Amygdala (tissue), 56 donors: ENCODE measurements at regions not wholly inside any gene's neighbourhood (a gene's known extent, or its start where the extent isn't known, plus 50 kb on each side); places are given as distances from the start of the nearest gene placed in this dataset.
"Not testable (repeated sequence)": the region's sequence is repeated elsewhere in the genome, so short reads cannot be mapped to it uniquely, and the experiment has no call there.

Source experiments
- DNase-seq, 56 donors: peaks; one replicate each; lab custom pipeline; 2025; lab: John Stamatoyannopoulos, UW

DNA sequence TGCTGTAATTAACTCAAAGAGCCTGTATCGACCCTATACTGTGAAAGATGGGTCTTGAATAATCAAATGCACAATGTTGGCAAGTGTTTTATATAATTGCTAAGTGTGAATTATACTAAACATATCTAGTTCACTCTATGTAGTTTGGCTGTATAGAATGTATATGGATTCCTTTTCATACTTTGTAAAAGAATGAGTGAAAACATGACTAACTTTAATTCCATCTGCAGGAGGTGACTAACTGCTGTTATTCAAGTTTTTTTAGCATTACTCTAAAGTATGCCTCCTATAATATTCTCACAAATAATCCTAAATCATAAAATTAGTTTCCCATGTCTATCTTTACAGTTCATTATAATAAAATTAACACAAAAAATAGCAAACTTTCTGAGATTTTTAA lies 394.0 kb upstream of the MON1B start:
- DNase-seq: no peak

DNA sequence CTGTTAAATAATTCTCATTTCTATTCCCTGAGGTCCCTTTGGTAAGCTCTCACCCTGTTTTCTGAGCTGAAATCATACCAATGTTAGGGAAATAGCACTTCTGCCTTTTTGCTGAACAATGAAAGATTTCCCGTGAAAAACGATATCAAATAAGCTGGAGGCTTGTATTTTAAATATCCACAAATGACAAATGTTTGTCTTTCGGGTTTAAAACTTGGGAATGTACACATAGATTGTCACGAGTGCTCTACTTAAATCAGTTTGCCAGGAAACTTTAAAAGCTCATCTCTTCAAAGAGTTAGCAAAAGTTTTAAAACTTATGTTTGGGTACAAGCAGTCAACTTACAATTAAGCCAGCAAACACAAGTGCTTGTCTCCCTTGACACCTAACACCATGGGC lies 393.5 kb upstream of the MON1B start:
- DNase-seq: no peak

DNA sequence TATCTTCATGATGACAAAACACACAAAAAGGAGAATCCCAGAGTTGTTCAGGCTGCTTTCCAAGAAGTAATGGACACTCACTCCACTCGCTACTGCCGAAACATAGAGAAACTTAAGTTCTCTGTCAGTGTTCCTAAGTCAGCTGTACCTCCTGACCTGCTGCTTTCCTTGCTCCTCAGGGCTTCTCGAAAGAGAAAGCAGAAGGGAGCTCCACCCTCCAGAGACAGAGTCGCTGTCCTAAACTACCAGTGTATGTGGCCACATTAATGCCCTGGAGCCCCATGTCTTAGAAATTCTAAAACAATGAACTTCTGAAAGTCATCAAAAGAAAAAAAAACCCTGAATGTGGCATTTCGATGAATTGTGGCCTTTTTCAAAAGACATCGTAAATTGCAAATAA lies 390.8 kb upstream of the MON1B start:
- no peak for DNase-seq

DNA sequence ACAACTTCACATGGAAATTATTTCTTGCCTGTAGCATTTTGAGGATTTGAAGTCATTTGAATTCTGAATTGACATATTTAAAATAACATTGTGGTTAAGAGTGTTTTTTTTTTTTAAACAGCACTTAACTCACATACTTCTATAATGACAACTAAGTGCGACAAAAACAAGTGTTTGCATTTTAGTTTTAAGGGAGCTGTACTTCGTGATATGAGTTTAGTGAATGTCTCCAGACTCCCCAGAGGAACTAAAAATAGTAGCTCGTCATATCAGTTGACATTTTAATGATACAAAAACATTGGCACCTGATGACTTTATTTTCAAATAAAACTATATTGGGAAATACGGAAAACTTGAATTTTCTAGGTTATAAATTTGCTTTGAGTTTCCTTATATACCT lies 389.6 kb upstream of the MON1B start:
- DNase-seq: no peak

DNA sequence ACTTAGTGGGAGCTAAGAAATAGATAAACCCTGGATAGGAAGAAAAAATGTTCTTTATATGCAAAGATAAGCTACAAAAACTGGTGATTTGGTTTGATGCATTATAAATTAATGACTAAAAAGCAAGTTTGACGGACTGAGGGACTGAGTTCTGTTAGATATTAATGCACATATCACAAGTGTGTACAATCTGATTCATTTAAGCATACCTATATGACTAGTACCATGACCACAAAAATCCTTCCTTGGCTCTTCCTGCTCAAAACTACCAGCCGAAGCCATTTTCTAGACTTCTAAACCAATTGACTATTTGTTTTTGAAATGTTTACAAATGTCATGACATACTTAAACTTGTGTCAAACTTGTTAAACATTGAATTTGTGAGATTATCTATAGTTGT lies 374.5 kb upstream of the MON1B start:
- no peak for DNase-seq

DNA sequence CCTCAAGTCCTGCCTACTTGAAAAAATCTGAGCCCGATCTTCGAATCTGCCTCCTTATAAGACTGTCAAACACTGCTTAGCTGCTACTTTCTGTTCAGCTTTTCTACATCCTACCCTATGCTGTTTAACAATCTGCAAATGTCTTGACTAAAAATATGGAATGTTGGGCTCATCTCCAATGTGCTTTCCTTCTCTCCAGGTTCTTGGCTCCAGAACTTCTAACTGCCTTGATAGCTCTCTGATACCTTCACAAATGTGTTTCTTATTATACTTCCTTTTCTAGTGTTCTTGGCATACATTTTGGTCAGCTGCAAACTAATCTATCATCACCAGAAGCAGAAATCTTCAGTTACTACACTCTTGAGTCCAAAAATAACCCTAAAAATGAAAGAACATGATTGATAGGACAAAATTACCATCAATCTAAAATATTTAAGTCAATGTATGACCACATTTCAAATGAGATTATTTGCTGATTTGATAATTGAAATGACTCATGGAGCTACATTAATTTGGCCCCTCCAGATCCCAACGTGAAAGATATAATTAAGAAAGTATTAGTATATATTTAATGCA lies 372.3 kb upstream of the MON1B start:
- no peak for DNase-seq

DNA sequence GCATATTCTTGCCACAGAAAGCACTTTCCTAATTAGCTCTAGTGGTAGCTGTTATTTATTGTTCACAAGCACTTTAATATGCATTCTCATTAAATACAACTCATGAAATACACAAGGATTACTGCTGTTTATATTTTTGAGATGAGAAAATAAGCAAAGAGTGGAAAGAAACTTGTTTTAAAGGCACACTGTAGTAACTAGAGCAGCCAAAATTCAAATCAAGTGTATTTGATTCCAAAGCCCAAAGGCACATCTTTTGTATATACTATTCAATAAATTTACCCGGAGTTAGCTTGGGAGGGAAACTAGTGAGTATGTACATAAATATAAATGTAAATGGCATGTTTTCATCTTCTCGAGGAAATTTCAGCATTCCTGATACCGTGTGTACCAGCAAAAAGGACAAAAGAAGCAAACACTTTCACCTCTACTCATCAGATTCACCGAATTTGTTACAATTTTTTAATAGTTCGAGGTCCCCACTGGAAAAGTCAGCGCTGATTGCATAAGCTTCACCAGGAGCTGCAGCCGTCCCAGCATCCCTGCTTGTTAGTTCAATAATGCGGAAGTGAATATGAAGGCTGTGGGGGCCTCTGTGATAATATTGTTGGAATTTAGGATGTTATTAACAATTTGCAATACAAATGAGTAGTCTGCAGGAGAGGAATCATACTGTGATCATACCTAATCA lies 371.6 kb upstream of the MON1B start:
- DNase-seq: no peak

DNA sequence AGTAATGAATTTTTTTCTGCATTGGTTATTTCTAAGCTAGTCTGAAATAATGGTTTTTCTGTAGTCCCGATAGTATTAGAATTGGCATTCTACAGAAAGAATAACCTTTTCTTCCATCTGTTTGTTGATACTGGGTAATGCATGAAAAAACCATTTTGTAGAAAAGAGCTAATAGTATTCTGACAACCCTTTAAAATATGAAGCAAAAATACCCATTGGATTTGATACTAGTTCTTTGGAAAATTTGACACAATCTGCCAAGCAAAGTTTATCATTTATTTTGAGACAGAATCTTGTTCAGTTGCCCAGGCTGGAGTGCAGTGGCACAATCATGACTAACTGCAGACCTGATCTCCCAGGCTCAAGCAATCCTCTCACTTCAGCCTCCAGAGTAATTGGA lies 366.8 kb upstream of the MON1B start:
- no peak for DNase-seq

DNA sequence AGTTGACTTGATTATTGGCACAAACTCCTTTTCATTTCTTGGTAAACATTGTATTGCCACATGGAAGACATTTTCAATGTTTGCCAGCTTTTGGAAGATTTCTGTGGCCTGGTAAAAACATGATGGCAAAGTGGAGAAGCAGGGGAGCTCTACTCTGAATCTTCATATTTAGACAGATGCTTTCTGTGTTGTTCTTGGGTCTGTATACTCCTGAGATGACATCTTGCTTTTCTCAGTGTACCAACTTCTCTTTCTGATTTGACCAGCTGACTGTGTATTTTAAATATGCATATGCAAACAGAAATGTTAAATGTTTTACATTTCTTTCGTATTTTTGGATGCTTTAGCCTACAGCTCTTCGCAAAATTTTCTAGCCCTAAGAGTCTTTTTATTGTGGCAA lies 366.2 kb upstream of the MON1B start:
- DNase-seq: no peak

DNA sequence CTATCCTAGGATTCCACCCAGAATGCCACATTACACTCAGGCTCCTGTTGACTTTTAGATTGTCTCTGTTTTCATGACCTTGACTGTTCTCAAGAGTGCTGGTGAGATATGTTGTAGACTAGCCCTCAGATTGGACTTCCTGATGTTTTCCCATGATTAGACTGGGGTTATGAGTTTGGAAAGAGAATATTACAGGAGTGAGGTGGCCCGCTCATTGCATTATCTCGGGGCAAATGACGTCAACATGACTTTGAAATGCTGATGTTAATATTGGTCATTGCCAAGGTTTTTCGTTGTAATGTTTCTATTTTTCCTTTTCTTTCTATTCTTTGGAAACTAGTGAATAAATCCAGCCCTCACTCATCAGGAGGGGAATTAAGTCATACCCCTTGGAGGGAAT lies 355.7 kb upstream of the MON1B start:
- no peak for DNase-seq

DNA sequence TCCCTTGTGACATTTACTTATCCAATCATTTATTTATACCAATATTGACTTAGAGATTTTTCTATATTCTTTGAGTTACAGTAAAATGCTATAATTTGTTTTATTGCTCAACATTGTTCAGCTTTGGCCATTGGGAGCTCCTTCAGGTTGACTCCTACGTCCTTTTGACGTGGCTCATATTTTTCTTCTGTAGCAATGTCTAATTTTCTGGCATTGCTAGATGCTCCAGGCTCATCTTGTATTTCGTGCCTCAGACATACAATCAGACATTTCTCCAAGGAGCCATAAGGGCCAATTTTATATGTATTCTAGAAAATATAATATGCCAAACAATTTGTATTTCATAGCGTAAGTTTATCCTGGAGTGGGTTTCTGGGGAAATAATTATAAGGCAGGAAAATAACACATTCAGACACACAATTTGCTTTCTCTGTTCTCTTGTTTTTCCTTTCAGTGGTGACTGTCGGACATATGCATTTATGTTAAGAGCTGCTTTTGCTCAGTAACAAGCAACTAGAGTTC lies 355.1 kb upstream of the MON1B start:
- no peak for DNase-seq

DNA sequence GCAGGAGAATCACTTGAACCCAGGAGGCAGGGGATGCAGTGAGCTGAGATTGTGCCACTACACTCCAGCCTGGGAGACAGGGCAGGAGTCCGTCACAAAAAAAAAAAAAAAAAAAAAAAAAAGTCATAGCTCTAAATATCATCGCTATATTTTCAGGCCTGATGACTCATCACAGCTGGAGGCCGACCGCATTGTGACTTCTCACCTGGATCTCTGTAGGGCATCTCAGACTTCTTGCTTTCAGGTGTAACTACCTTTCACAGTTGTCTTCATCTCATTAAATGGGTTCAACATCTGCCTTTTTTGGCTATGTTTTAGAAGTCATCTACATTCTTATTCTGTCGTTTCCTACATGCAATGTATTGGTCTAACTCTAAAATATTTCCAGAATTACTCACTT lies 353.1 kb upstream of the MON1B start:
- DNase-seq: no peak

DNA sequence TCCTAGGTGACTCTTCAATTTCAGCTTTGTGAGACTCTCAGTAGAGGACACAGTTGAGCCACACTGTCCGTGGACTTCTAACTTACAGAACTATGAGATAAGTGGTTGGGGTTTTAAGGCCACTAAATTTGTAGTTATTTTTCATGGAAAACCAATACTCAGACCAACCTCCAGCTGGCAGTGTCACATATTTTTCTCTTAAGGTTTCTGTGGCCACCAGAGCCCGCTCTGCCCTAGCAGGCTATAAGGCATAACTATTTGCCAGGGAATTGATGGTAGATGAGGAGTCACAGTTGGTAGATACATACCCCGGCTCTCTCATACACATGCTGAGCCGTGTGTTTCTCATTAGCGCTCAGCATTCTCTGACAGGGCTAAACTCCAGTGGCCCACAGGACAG lies 336.8 kb upstream of the MON1B start:
- DNase-seq: no peak

DNA sequence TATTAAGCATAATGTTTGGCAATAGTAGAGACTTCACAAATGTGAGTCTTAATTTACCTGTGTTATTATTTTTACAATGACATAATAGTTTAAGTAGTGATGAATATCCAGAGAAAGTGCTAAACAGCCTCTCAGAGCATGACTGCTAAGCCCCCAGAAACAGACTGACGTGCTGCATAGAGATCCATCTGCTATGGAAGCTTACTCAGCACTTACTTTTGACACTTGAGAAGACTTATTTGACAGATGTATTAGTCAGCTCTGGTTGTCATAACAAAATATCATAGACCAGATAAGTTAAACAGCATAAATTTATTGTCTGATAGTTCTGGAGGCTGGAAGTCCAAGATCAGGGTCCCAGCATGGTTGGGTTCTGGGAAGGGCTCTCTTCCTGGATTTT lies 334.9 kb upstream of the MON1B start:
- DNase-seq: no peak

DNA sequence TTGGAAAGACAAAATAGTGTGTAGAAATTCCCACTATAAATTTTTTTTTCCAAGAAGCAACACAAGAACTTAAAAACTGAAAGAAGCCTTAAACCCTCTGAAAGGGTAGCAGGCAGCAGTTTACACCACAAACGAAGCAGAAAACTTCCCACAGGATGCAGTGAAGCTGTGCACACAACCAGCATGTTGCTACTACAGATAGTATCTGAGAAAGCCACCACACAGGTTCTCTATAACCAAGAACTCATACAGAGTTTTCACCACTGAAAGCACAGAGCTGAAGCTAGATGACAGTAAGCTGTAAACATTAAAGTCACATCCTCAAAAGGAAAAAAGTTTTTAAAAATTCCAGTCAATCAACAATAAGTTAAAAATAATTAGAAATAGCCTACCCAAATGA lies 333.6 kb upstream of the MON1B start:
- DNase-seq: no peak

DNA sequence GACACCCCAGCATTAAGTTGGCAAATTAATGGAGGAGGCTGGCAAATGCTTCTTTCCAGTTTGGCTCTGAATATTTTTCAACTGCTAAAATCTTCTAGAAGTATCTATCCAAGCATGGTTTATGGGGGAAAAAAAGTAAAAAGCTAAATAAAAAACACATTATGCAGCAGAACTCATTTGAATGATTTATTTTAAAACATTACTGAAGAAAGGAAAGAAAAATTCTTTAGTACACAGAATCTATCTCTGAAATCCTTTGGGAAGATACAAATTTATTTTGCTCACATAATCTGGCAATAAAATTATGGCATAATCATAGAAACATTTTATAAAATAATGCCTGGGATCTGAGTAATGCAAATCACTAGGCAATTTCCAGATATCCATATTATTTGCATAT lies 328.1 kb upstream of the MON1B start:
- DNase-seq: no peak

DNA sequence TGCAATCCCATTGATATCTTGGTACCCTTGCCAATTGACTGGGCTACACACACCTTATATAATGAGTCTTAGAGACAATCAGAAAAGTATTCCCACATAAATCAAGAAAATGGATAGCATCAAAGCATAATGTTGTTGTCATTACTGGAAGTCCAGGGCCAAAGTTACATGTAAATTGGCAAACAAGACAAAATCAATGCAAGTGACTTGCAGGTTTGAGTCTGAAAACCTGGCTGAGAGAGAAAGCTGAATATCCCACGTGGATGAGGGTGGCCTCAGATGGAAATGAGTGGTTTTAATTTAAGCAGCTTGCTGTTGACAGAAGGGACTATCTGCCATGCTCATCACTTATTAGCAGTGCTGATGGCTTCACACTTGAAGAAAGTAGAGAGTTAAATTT lies 324.0 kb upstream of the MON1B start:
- DNase-seq: no peak

DNA sequence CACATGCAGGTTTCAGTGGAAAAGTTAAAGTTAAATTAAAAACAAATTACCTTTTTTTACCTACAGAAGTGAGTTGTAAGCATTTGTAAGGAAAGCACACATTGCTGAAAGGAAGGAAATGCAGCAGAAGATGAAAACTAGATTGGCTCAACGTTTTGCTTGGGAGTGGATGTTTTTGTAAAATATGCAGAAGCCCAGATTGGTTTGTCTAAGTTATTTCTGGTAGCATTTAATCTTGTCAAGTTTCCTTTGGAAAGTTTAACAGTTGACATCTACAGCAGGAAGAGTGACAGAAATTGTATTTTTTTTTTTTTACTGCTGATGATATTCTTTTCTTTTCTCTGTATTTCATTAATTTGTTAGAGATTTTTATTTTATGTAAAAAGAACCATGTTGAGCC lies 315.1 kb upstream of the MON1B start:
- DNase-seq: no peak

DNA sequence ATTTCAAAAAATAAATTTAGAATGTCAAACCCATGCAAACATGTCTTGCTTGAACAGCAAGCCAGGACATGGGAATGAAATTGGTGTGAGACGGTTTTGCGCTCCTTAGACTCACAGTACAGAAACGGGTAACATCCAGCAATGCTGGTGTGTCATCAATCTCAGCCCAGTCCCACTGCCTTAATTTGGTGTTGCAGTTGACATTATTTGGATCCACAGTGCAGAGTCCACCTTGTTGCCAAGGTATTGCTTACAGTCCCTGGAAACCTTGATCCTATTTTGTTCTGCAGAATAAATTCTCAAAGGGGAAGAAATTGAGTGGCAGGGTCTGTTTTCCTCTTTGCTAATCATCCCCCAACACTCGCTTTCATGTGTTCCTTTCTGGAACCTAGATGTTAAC lies 311.6 kb upstream of the MON1B start:
- DNase-seq: no peak

DNA sequence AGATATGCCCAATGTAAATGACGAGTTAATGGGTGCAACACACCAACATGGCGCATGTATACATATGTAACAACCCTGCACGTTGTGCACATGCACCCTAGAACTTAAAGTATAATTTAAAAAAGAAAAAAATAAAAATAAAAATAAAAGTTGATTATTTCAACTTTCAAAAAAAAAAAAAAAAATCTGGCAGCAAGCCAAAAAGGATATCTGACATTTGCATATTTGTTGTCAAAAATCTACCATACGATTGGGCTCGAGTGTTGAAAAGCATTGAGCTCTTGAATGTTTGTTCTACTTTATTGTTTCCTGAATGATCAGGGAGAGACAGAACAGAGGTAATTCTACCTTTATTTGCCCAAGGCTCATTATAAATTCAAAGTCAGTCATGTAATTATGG lies 310.5 kb upstream of the MON1B start:
- DNase-seq: not testable (repeated sequence)

DNA sequence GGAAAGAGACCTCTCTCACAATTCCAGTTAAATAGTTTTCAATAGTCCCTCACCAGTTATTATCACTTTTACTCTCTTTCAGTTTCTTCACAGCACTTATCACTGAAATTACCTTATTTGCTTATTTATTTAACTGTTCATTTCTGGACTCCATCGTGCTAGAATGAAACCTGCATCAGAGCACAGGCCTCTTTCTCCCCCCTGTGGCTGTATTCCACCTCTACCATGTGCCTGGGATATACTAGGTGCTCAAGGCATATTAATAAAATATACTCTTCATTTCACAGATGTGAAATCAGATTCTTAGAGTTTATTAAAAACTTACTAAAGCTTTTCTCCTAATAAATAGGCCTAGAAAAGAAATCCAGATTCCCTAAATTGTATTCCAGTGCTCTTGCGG lies 308.9 kb upstream of the MON1B start:
- DNase-seq: no peak

DNA sequence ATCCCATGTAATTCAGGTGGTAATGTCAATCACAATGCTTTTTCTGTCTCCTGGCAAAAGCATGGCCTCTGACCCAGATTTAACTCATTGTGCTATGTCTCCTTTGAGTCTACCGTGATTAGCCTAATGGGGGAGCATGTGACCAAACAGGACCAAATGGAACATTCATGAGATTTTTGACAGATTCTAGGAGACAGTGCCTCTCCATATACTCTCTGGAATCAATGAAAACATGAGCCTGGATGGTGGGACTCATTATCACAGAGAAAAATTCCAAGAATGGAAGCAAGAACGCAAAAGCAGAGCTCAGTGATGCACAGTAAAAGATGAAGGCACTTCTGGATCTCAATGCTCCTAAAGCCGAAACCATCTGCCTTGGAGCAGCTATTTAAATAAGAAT lies 307.9 kb upstream of the MON1B start:
- no peak for DNase-seq
